Liver (tissue), 3 donors: ENCODE measurements at regions not wholly inside any gene's neighbourhood (a gene's known extent, or its start where the extent isn't known, plus 50 kb on each side); places are given as distances from the start of the nearest gene placed in this dataset.

Source experiments
- ATF3 ChIP-seq: IDR thresholded peaks from 2 replicates; pipeline ENCODE4 v1.6.1; 2016; ENCODE audit warnings: antibody characterized with exemption
- EGR1 ChIP-seq, 2 donors: IDR thresholded peaks; 2 replicates each; pipeline ENCODE4 v1.6.1; 2016 to 2018; ENCODE audit warnings: antibody characterized with exemption in 2 of 2, low read depth in 2 of 2
- FOXA1 ChIP-seq: IDR thresholded peaks from 2 replicates; pipeline ENCODE4 v1.6.1; 2016; ENCODE audit warnings: antibody characterized with exemption
- GABPA ChIP-seq, 2 donors: IDR thresholded peaks in 1 of 2; conservative IDR thresholded peaks in 1 of 2; 2 replicates each; pipeline ENCODE4 v1.6.1; 2016; ENCODE audit warnings: antibody characterized with exemption in 2 of 2, mild to moderate bottlenecking in 1 of 2, moderate library complexity in 1 of 2
- REST ChIP-seq: IDR thresholded peaks from 2 replicates; pipeline ENCODE4 v1.6.1; 2016; ENCODE audit warnings: antibody characterized with exemption, mild to moderate bottlenecking
- RXRA ChIP-seq, 2 donors: IDR thresholded peaks; 2 replicates each; pipeline ENCODE4 v1.6.1; 2017 to 2018; ENCODE audit warnings: antibody characterized with exemption in 2 of 2, mild to moderate bottlenecking in 1 of 2
- TF ChIP-seq, protein P1 (sequence below): fragments of 150-350 bp; IDR thresholded peaks from 2 replicates; pipeline ENCODE4 v1.5.1; 2017; ENCODE audit warnings: improper control_type of control experiment, low read depth, low read length; ENCODE audit not compliant: missing input control
- TF ChIP-seq, protein P2 (sequence below): IDR thresholded peaks from 2 replicates; pipeline ENCODE4 v1.6.1; 2016; ENCODE audit warnings: antibody characterized with exemption
- donor health status: healthy.
- donor health status: healthy.

DNA sequence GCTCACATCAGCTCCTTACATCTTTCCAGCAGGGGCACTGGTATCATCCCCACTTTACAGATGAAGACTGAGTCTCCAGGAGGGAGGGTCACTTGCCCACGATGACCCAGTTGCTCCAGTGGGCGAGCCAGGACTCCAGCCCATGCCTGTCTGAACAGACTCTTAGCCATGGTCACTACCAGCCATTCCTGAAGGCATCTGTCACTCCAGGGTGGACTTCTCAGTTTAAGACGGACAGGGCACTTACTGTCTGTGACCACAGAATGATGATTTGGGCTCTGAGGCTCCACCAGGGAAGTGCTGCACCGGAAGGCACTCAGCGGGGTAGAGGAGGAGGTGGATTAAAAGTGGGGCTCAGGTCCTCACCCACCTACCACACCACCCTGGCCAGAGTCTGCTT is 104.0 kb upstream of the SLC6A6 start:
- TF ChIP-seq GABPA (IDR thresholded peaks at IDR 0.05 in 1 of 2, conservative IDR thresholded peaks at IDR 0.05 in 1 of 2) (no peak), RXRA (IDR thresholded peaks at IDR 0.05) (no peak), EGR1 (IDR thresholded peaks at IDR 0.05; ENCODE audit: low read depth in 2 of 2) (no peak), FOXA1 (no peak), REST (no peak), ATF3 (no peak)
- TF ChIP-seq, protein P1, sequence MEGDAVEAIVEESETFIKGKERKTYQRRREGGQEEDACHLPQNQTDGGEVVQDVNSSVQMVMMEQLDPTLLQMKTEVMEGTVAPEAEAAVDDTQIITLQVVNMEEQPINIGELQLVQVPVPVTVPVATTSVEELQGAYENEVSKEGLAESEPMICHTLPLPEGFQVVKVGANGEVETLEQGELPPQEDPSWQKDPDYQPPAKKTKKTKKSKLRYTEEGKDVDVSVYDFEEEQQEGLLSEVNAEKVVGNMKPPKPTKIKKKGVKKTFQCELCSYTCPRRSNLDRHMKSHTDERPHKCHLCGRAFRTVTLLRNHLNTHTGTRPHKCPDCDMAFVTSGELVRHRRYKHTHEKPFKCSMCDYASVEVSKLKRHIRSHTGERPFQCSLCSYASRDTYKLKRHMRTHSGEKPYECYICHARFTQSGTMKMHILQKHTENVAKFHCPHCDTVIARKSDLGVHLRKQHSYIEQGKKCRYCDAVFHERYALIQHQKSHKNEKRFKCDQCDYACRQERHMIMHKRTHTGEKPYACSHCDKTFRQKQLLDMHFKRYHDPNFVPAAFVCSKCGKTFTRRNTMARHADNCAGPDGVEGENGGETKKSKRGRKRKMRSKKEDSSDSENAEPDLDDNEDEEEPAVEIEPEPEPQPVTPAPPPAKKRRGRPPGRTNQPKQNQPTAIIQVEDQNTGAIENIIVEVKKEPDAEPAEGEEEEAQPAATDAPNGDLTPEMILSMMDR = no peak
- TF ChIP-seq, protein P2, sequence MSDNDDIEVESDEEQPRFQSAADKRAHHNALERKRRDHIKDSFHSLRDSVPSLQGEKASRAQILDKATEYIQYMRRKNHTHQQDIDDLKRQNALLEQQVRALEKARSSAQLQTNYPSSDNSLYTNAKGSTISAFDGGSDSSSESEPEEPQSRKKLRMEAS = no peak
